Tibial nerve (tissue), 3 donors: ENCODE measurements at regions not wholly inside any gene's neighbourhood (a gene's known extent, or its start where the extent isn't known, plus 50 kb on each side); places are given as distances from the start of the nearest gene placed in this dataset.

Source experiments
- POLR2A ChIP-seq, 2 donors: fragments of 450-650 bp; IDR thresholded peaks; one replicate each; pipeline ENCODE4 v1.6.1; 2017; ENCODE audit warnings: antibody characterized with exemption in 2 of 2, mild to moderate bottlenecking in 2 of 2, moderate library complexity in 2 of 2
- TF ChIP-seq, protein P1 (sequence below), 5 experiments: fragments of 200-600 bp in 3 of 5; fragments of 450-650 bp in 2 of 5; sonication (generic) in 3 of 5; IDR thresholded peaks; one replicate each; pipeline ENCODE4 v1.5.1; 2016 to 2019; ENCODE audit warnings: antibody characterized with exemption in 5 of 5, mild to moderate bottlenecking in 3 of 5, moderate library complexity in 2 of 5

DNA sequence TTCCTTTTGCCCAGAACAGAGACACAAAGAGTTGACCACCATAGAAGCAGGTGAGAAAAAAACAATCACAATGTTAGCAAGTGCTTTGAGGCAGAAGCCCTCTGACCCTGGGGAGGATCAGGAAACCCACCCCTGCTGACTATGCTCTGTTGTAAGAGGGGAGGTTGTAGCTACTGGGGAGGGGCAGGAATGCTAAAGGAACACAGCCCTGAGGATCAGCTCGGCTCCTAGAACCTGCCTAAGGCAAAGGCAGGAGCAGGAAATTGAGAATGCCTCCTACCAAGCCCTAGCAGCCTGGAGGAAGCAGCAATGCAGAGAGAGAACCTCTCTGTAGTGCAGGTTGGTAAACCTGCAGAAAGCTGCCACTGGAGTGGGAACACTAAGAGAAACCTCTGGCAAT, 624.0 kb upstream of the KLF12 start:
- TF ChIP-seq, protein P1, sequence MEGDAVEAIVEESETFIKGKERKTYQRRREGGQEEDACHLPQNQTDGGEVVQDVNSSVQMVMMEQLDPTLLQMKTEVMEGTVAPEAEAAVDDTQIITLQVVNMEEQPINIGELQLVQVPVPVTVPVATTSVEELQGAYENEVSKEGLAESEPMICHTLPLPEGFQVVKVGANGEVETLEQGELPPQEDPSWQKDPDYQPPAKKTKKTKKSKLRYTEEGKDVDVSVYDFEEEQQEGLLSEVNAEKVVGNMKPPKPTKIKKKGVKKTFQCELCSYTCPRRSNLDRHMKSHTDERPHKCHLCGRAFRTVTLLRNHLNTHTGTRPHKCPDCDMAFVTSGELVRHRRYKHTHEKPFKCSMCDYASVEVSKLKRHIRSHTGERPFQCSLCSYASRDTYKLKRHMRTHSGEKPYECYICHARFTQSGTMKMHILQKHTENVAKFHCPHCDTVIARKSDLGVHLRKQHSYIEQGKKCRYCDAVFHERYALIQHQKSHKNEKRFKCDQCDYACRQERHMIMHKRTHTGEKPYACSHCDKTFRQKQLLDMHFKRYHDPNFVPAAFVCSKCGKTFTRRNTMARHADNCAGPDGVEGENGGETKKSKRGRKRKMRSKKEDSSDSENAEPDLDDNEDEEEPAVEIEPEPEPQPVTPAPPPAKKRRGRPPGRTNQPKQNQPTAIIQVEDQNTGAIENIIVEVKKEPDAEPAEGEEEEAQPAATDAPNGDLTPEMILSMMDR (IDR thresholded peaks at IDR 0.05): no peak
- no peak for TF ChIP-seq POLR2A (IDR thresholded peaks at IDR 0.05)
